Mesendoderm (in vitro differentiated cells): ENCODE measurements at regions not wholly inside any gene's neighbourhood (a gene's known extent, or its start where the extent isn't known, plus 50 kb on each side); places are given as distances from the start of the nearest gene placed in this dataset.

ENCODE experiments used
- DNase-seq: peaks from one replicate; pipeline ENCODE4 v3.0.0; 2013
- H2AK5ac ChIP-seq: 2 replicates; pipeline ENCODE4 v1.6.1; 2013; ENCODE audit warnings: low read length, inconsistent platforms
- H2BK120ac ChIP-seq: 2 replicates; pipeline ENCODE4 v1.6.1; 2013; ENCODE audit warnings: low read depth, mild to moderate bottlenecking, low read length, moderate library complexity, mixed read lengths
- H2BK15ac ChIP-seq: replicated peaks from 2 replicates; pipeline ENCODE4 v1.6.1; 2013; ENCODE audit warnings: low read depth, mild to moderate bottlenecking, moderate library complexity
- H2BK5ac ChIP-seq: 2 replicates; pipeline ENCODE4 v1.6.1; 2013; ENCODE audit warnings: low read length, inconsistent platforms
- H3K18ac ChIP-seq: 2 replicates; pipeline ENCODE4 v1.6.1; 2013; ENCODE audit warnings: mild to moderate bottlenecking, low read length, mixed read lengths
- H3K23ac ChIP-seq: one replicate; pipeline ENCODE4 v1.6.1; 2013; ENCODE audit warnings: low read length
- H3K27ac ChIP-seq: 2 replicates; pipeline ENCODE4 v1.5.1; 2013; ENCODE audit warnings: low read depth, mild to moderate bottlenecking, inconsistent platforms, low read length, moderate library complexity
- H3K27me3 ChIP-seq: 2 replicates; pipeline ENCODE4 v1.6.1; 2013; ENCODE audit warnings: low read length, control low read depth, mild to moderate bottlenecking, inconsistent platforms; ENCODE audit not compliant: insufficient read depth, poor library complexity
- H3K36me3 ChIP-seq: 2 replicates; pipeline ENCODE4 v1.6.1; 2013; ENCODE audit warnings: low read length, inconsistent platforms; ENCODE audit not compliant: control insufficient read depth, insufficient read depth
- H3K4ac ChIP-seq: one replicate; pipeline ENCODE4 v1.6.1; 2013; ENCODE audit warnings: low read depth, mild to moderate bottlenecking, low read length, moderate library complexity
- H3K4me1 ChIP-seq: 2 replicates; pipeline ENCODE4 v1.6.1; 2013; ENCODE audit warnings: low read depth, low read length, inconsistent platforms; ENCODE audit not compliant: control insufficient read depth
- H3K4me2 ChIP-seq: 2 replicates; pipeline ENCODE4 v1.6.1; 2013; ENCODE audit warnings: low read length
- H3K4me3 ChIP-seq: 2 replicates; pipeline ENCODE4 v1.5.1; 2013; ENCODE audit warnings: mild to moderate bottlenecking, low read length
- H3K56ac ChIP-seq: one replicate; pipeline ENCODE4 v1.6.1; 2013; ENCODE audit warnings: low read length
- H3K79me1 ChIP-seq: 2 replicates; pipeline ENCODE4 v1.6.1; 2013; ENCODE audit warnings: low read length, inconsistent platforms
- H3K79me2 ChIP-seq: 2 replicates; pipeline ENCODE4 v1.6.1; 2013; ENCODE audit warnings: mild to moderate bottlenecking, low read length; ENCODE audit not compliant: control insufficient read depth, insufficient read depth
- H3K9ac ChIP-seq: 2 replicates; pipeline ENCODE4 v1.6.1; 2013; ENCODE audit warnings: low read length, inconsistent platforms
- H4K5ac ChIP-seq: one replicate; pipeline ENCODE4 v1.6.1; 2013; ENCODE audit warnings: low read length
- H4K8ac ChIP-seq: one replicate; pipeline ENCODE4 v1.6.1; 2013; ENCODE audit warnings: low read depth, mild to moderate bottlenecking, control low read depth, low read length, moderate library complexity
- WGBS: extraction: QIAGEN DNeasy Blood & Tissue Kit; methylation state at CpG from one replicate; pipeline ENCODE4 v1.1.7; 2013; ENCODE audit warnings: low lambda C conversion rate, missing lambda C conversion rate; ENCODE audit not compliant: insufficient coverage; ENCODE audit errors: extremely low coverage; 5-methylcytosine and 5-hydroxymethylcytosine counted together

DNA sequence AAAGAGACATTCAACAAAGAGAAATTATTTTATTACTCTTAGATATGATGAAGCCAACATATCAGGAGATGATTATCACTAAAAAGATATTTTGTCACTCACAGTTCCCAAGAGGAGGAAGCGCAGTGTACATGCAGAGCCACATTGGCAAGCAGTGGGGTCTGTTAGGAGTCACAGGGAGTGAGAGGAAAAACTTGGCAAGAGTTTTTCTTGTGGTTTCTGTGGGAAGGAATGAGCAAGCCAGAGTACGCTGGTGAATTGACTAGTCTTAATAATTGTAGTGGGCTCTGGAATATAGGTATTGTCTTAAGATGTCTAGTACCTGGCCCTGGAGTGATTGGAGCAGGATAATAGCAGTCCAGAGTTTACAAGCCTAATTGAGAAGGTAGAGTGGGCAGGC lies 1095.2 kb downstream of the GRIK2 start:
- no peak overlapping the region for H3K9ac ChIP-seq
- H4K8ac ChIP-seq = no peak overlapping the region
- H3K79me1 ChIP-seq = no peaks in the 10 kb centered on the region
- no CpG with 5 or more reads among the region's 2 CpGs for WGBS
- no peak for DNase-seq
- no peak overlapping the region for H2BK120ac ChIP-seq
- no peak overlapping the region for H3K4me3 ChIP-seq
- H3K27ac ChIP-seq = no peak overlapping the region
- H2AK5ac ChIP-seq = no peak overlapping the region
- H3K36me3 ChIP-seq = no peaks in the 10 kb centered on the region
- no peak overlapping the region for H3K18ac ChIP-seq
- no peak overlapping the region for H4K5ac ChIP-seq
- no peaks in the 10 kb centered on the region for H3K27me3 ChIP-seq
- no peak overlapping the region for H2BK5ac ChIP-seq
- H3K4me1 ChIP-seq = no peaks in the 10 kb centered on the region
- H3K4ac ChIP-seq = no peak overlapping the region
- no peaks in the 10 kb centered on the region for H3K79me2 ChIP-seq
- no peak overlapping the region for H3K4me2 ChIP-seq
- H3K23ac ChIP-seq = no peak overlapping the region
- H2BK15ac ChIP-seq = no peak overlapping the region
- H3K56ac ChIP-seq = no peak overlapping the region

DNA sequence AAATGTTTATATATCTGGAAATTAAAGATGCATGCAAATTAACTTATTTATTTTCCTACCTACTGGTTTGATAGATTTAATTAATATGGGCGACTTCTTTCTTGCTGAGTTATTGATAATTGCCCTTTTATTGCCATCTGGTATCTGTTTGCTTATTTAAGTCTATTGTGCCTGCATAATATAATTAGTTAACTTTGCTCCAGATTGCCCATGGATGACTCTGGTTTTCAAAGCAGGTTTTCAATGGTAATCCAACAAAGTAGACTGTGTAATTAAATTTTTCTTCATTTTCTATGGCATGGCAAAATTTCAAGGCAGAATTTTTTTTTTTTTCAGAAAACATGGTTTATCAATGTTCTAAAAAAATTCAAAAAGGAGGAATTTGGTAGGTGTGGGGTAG lies 1092.0 kb downstream of the GRIK2 start:
- Histone ChIP-seq H4K5ac (no peak overlapping the region), H3K23ac (no peak overlapping the region)

DNA sequence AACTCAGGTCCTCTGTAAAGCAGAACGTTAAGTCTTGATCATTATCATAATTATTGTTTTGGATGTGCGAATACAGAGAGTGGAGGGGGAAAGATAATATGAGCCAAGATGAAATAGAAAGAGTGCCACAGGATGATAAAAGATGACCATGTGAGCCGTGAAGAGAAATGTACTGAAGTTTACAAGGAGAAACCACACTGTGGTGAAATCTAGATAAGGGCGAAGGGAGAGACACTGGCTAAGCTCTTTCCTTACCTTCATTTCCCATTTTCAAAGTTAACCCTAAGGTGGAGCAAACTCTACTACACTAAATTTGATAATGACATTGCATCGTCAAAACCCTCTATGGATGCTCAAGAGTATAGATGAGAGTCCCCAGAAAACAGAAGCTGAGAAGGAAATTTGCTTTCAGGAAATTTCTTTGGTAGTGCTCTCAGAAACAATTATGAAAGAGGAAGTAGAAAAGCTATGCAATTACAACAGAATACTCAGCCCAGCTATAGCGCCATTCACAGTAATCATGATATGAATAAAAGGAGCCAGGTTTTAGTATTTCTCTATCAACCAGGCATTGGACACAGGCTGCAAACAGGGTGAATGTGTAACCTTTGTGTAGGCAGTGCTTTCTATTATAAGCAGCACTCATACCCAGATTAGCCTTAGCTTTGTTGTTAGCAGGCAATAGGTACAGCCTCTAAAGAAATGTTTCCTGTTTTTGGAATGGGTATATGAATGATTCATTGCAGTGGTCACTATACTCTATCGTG lies 1080.7 kb downstream of the GRIK2 start:
- DNase-seq = no peak
- Histone ChIP-seq H2BK5ac (no peak overlapping the region), H3K4me2 (no peak overlapping the region), H3K4ac (no peak overlapping the region), H3K27ac (no peak overlapping the region), H4K8ac (no peak overlapping the region), H3K9ac (no peak overlapping the region), H4K5ac (no peak overlapping the region), H3K23ac (no peak overlapping the region), H3K56ac (no peak overlapping the region), H3K36me3 (no peaks in the 10 kb centered on the region), H3K79me1 (no peaks in the 10 kb centered on the region), H2BK15ac (no peak overlapping the region), H3K79me2 (no peaks in the 10 kb centered on the region), H3K27me3 (no peaks in the 10 kb centered on the region), H3K18ac (no peak overlapping the region), H2AK5ac (no peak overlapping the region), H3K4me3 (no peak overlapping the region), H3K4me1 (no peaks in the 10 kb centered on the region), H2BK120ac (no peak overlapping the region)
- no CpG with 5 or more reads among the region's 7 CpGs for WGBS

More for the DNA sequence above, 1092.0 kb downstream of the GRIK2 start:
- Histone ChIP-seq H2BK5ac (no peak overlapping the region), H3K27ac (no peak overlapping the region), H3K4ac (no peak overlapping the region), H3K9ac (no peak overlapping the region), H3K18ac (no peak overlapping the region), H3K79me2 (no peaks in the 10 kb centered on the region), H3K4me1 (no peaks in the 10 kb centered on the region), H3K4me2 (no peak overlapping the region), H3K79me1 (no peaks in the 10 kb centered on the region), H3K4me3 (no peak overlapping the region), H2AK5ac (no peak overlapping the region), H3K27me3 (no peaks in the 10 kb centered on the region), H3K36me3 (no peaks in the 10 kb centered on the region), H2BK15ac (no peak overlapping the region), H2BK120ac (no peak overlapping the region), H4K8ac (no peak overlapping the region), H3K56ac (no peak overlapping the region)
- WGBS = no CpG with 5 or more reads among the region's 1 CpG
- no peak for DNase-seq

DNA sequence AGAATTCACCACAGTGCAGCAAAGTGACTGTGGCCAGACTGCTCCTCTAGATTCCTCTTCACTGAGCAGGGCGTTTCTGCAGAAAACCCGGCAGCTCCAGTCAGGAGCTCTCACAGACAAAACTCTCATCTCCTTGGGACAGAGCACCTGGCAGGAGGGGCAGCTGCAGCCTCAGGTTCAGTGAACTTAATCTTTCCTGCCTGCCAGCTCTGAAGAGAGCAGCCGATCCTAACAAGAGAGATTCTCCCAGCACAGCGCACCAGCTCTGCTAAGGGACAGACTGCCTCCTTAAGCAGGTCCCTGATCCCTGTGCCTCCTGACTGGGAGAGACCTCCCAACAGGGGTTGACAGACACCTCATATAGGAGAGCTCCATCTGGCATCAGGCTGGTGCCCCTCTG lies 1065.5 kb downstream of the GRIK2 start:
- no peak overlapping the region for H3K27ac ChIP-seq
- H3K36me3 ChIP-seq = no peaks in the 10 kb centered on the region
- no peaks in the 10 kb centered on the region for H3K27me3 ChIP-seq
- H3K23ac ChIP-seq = no peak overlapping the region
- H3K4ac ChIP-seq = no peak overlapping the region
- H4K5ac ChIP-seq = no peak overlapping the region
- H2BK5ac ChIP-seq = no peak overlapping the region
- H3K18ac ChIP-seq = no peak overlapping the region
- no peaks in the 10 kb centered on the region for H3K4me1 ChIP-seq
- no peak for DNase-seq
- H2BK15ac ChIP-seq = no peak overlapping the region
- H3K4me3 ChIP-seq = no peak overlapping the region
- WGBS = no CpG with 5 or more reads among the region's 4 CpGs
- no peak overlapping the region for H4K8ac ChIP-seq
- no peak overlapping the region for H2BK120ac ChIP-seq
- H3K79me2 ChIP-seq = no peaks in the 10 kb centered on the region
- H3K9ac ChIP-seq = no peak overlapping the region
- no peak overlapping the region for H3K4me2 ChIP-seq
- H2AK5ac ChIP-seq = no peak overlapping the region
- no peaks in the 10 kb centered on the region for H3K79me1 ChIP-seq
- no peak overlapping the region for H3K56ac ChIP-seq

DNA sequence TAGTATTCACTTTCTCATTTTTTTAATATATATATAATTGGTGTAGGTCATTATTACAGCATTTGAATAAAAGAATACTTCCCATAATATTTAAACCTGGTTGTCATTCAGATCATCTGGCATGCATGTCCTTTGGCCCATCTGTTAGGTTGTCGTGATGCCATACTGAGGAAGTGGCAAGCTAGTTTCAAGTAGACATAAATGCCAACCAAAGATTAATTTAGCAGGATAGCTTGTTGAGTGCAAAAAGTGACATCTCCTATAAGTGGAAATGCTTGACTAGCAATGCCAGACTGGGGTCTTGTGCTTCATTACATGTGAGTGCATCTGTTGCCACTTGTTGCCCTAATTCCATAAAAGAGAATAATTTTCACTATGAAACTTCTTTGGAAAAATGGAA lies 1044.7 kb downstream of the GRIK2 start:
- H3K79me1 ChIP-seq = no peaks in the 10 kb centered on the region
- H3K27me3 ChIP-seq = no peaks in the 10 kb centered on the region
- no peak overlapping the region for H2BK5ac ChIP-seq
- no peak overlapping the region for H3K4me3 ChIP-seq
- no peak overlapping the region for H3K56ac ChIP-seq
- no peak overlapping the region for H3K18ac ChIP-seq
- H3K23ac ChIP-seq = no peak overlapping the region
- no peak overlapping the region for H3K9ac ChIP-seq
- H4K8ac ChIP-seq = no peak overlapping the region
- no CpG with 5 or more reads among the region's 1 CpG for WGBS
- H3K79me2 ChIP-seq = no peaks in the 10 kb centered on the region
- H3K4me1 ChIP-seq = no peaks in the 10 kb centered on the region
- no peak overlapping the region for H2BK120ac ChIP-seq
- no peak overlapping the region for H3K4ac ChIP-seq
- DNase-seq = no peak
- H3K27ac ChIP-seq = no peak overlapping the region
- no peak overlapping the region for H2AK5ac ChIP-seq
- no peak overlapping the region for H3K4me2 ChIP-seq
- no peak overlapping the region for H2BK15ac ChIP-seq
- H4K5ac ChIP-seq = no peak overlapping the region
- H3K36me3 ChIP-seq = no peaks in the 10 kb centered on the region
